ENCODE measurements at regions not wholly inside any gene's neighbourhood (a gene's known extent, or its start where the extent isn't known, plus 50 kb on each side); places are given as distances from the start of the nearest gene placed in this dataset.

DNA sequence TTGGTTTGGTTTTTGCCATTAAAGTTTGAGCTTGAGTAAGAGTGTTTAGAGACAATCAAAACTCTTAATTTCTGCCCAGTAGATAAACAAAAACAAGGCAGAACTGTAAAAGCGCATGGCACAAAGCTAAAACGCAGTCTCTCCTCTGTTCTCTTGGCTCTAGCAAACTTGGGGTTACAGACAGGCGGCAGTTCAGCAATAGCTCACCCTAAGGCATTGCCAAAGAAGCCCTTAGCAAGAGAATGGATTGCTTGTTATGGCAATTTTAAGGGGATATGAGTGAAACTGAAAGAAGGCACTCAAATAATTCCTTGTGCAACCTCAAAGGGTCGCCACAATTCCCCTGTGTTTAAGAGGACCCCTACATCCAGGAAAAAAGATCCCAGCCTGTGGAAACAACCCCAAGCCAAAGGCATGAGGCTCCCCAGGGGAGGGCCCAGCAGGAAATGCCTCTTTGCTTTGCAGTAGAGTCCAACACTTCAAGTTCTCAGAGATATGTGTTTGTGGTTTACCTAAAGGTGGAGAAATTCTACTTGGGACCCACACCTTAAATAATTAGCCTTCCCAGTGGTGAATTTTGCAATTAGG, 317.0 kb upstream of the MPDZ start:
- no peaks in the 10 kb centered on the region for H3K9me3 ChIP-seq (ENCODE audit: control insufficient read depth, insufficient read depth, low read depth, low read length)
- CTCF ChIA-PET, result no interaction called here
- H3K4me1 ChIP-seq (ENCODE audit: control insufficient read depth, insufficient read depth, low read length), result no peaks in the 10 kb centered on the region
- no peak overlapping the region for H3K4me3 ChIP-seq (ENCODE audit: low read depth, low read length)
- POLR2A ChIA-PET, result no interaction called here
- no peaks in the 10 kb centered on the region for H3K36me3 ChIP-seq (ENCODE audit: control insufficient read depth in 2 of 2, insufficient read depth in 1 of 2, low read length in 2 of 2)
- H3K27ac ChIP-seq (ENCODE audit: extremely low read depth, low read depth, low read length), result no peak overlapping the region
- TF ChIP-seq ZIC2 (tag by site-specific recombination; IDR thresholded peaks at IDR 0.05) (0 out of 2 replicates have a peak, but pooled peaks have one; percentile 8), ZNF404 (tag by site-specific recombination; IDR thresholded peaks at IDR 0.05) (no peak)

- ChIA-PET CTCF (interaction anchor here (0.8 to 1.2 kb wide), 2 partner anchors 163 to 762 kb away, joined by 3 read pairs; no protein-coding TSS in a partner anchor), POLR2A (no interaction called here)
- H3K4me3 ChIP-seq (ENCODE audit: low read depth, low read length), result no peak overlapping the region
- no peaks in the 10 kb centered on the region for H3K36me3 ChIP-seq (ENCODE audit: control insufficient read depth in 2 of 2, insufficient read depth in 1 of 2, low read length in 2 of 2)
- no peak for TF ChIP-seq HOXC10 (CRISPR knock-in tag; IDR thresholded peaks at IDR 0.05)
- H3K4me1 ChIP-seq (ENCODE audit: control insufficient read depth, insufficient read depth, low read length), result peaks cover 22% of the 10 kb centered on the region
- H3K9me3 ChIP-seq (ENCODE audit: control insufficient read depth, insufficient read depth, low read depth, low read length), result no peaks in the 10 kb centered on the region
- H3K27ac ChIP-seq (ENCODE audit: extremely low read depth, low read depth, low read length), result no peak overlapping the region
These were observed 311.5 kb upstream of the MPDZ start for GRCh38 chr9:13590996-13591395.

- no peak for TF ChIP-seq ZNF747 (tag by site-specific recombination; IDR thresholded peaks at IDR 0.05)
- no peak for TF ChIP-seq INSM2 (tag by site-specific recombination; IDR thresholded peaks at IDR 0.05)
- TF ChIP-seq MZF1 (tag by site-specific recombination; IDR thresholded peaks at IDR 0.05; ENCODE audit: borderline replicate concordance), result no peak
- TF ChIP-seq ZNF549 (tag by site-specific recombination; IDR thresholded peaks at IDR 0.05), result no peak
- TF ChIP-seq ZEB2 (tag by site-specific recombination; IDR thresholded peaks at IDR 0.05), result no peak
- no peak for TF ChIP-seq ZNF350 (tag by site-specific recombination; IDR thresholded peaks at IDR 0.05)
- TF ChIP-seq ZNF701 (tag by site-specific recombination; IDR thresholded peaks at IDR 0.05), result no peak
- TF ChIP-seq ZFHX2 (tag by site-specific recombination; conservative IDR thresholded peaks at IDR 0.05), result no peak
- no peak for TF ChIP-seq ZNF654 (tag by site-specific recombination; IDR thresholded peaks at IDR 0.05; ENCODE audit: low read depth)
- no peak for TF ChIP-seq ZNF335 (tag by site-specific recombination; conservative IDR thresholded peaks at IDR 0.05)
- TF ChIP-seq ZNF558 (tag by site-specific recombination; IDR thresholded peaks at IDR 0.05), result no peak
- no peak for TF ChIP-seq ZNF585B (tag by site-specific recombination; IDR thresholded peaks at IDR 0.05)
- TF ChIP-seq, protein P1, sequence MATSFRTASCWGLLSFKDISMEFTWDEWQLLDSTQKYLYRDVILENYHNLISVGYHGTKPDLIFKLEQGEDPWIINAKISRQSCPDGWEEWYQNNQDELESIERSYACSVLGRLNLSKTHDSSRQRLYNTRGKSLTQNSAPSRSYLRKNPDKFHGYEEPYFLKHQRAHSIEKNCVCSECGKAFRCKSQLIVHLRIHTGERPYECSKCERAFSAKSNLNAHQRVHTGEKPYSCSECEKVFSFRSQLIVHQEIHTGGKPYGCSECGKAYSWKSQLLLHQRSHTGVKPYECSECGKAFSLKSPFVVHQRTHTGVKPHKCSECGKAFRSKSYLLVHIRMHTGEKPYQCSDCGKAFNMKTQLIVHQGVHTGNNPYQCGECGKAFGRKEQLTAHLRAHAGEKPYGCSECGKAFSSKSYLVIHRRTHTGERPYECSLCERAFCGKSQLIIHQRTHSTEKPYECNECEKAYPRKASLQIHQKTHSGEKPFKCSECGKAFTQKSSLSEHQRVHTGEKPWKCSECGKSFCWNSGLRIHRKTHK (tag by site-specific recombination; IDR thresholded peaks at IDR 0.05), result no peak
- TF ChIP-seq ZNF2 (tag by site-specific recombination; IDR thresholded peaks at IDR 0.05), result no peak
- no peak for TF ChIP-seq ZNF248 (tag by site-specific recombination; IDR thresholded peaks at IDR 0.05)
- TF ChIP-seq ZNF19 (tag by site-specific recombination; IDR thresholded peaks at IDR 0.05; ENCODE audit: low read depth), result no peak
- Histone ChIP-seq H3K4me1 (ENCODE audit: control insufficient read depth, insufficient read depth, low read length) (peaks cover 22% of the 10 kb centered on the region), H3K27ac (ENCODE audit: extremely low read depth, low read depth, low read length) (peak overlapping the region; percentile 62; the same call in 1 of the 2 replicates), H3K9me3 (ENCODE audit: control insufficient read depth, insufficient read depth, low read depth, low read length) (no peaks in the 10 kb centered on the region), H3K36me3 (ENCODE audit: control insufficient read depth in 2 of 2, insufficient read depth in 1 of 2, low read length in 2 of 2) (no peaks in the 10 kb centered on the region), H3K4me3 (ENCODE audit: low read depth, low read length) (no peak overlapping the region)
- ChIA-PET CTCF (no interaction called here), POLR2A (no interaction called here)
These were observed 309.7 kb upstream of the MPDZ start for GRCh38 chr9:13589034-13589737.

Measured in HEK293 (cell line).